Stomach (tissue), 4 donors: ENCODE measurements at regions not wholly inside any gene's neighbourhood (a gene's known extent, or its start where the extent isn't known, plus 50 kb on each side); places are given as distances from the start of the nearest gene placed in this dataset.

Source experiments
- EP300 ChIP-seq: sonication (generic); formaldehyde crosslinking; IDR thresholded peaks from one replicate; pipeline ENCODE4 v1.6.1; 2017; ENCODE audit warnings: antibody characterized with exemption
- POLR2A ChIP-seq, 4 donors: fragments of 450-650 bp; IDR thresholded peaks; one replicate each; pipeline ENCODE4 v1.6.1; 2016; ENCODE audit warnings: antibody characterized with exemption in 4 of 4, control low read depth in 2 of 4, mild to moderate bottlenecking in 1 of 4, moderate library complexity in 1 of 4
- POLR2AphosphoS5 ChIP-seq, 3 donors: sonication (generic); formaldehyde crosslinking; IDR thresholded peaks; one replicate each; pipeline ENCODE4 v1.6.1; 2016; ENCODE audit warnings: antibody characterized with exemption in 3 of 3
- TF ChIP-seq, protein P1 (sequence below), 7 experiments: fragments of 450-650 bp in 4 of 7; fragments of 200-600 bp in 3 of 7; sonication (generic) in 3 of 7; IDR thresholded peaks; one replicate each; pipeline ENCODE4 v1.5.1; 2016 to 2019; ENCODE audit warnings: antibody characterized with exemption in 7 of 7, control low read depth in 2 of 7, mild to moderate bottlenecking in 1 of 7

- TF ChIP-seq POLR2A (IDR thresholded peaks at IDR 0.05) (no peak), EP300 (no peak), POLR2AphosphoS5 (IDR thresholded peaks at IDR 0.05) (no peak)
- TF ChIP-seq, protein P1, sequence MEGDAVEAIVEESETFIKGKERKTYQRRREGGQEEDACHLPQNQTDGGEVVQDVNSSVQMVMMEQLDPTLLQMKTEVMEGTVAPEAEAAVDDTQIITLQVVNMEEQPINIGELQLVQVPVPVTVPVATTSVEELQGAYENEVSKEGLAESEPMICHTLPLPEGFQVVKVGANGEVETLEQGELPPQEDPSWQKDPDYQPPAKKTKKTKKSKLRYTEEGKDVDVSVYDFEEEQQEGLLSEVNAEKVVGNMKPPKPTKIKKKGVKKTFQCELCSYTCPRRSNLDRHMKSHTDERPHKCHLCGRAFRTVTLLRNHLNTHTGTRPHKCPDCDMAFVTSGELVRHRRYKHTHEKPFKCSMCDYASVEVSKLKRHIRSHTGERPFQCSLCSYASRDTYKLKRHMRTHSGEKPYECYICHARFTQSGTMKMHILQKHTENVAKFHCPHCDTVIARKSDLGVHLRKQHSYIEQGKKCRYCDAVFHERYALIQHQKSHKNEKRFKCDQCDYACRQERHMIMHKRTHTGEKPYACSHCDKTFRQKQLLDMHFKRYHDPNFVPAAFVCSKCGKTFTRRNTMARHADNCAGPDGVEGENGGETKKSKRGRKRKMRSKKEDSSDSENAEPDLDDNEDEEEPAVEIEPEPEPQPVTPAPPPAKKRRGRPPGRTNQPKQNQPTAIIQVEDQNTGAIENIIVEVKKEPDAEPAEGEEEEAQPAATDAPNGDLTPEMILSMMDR (IDR thresholded peaks at IDR 0.05), result no peak
Measured at GRCh38 chr2:108119492-108119891, 120.3 kb upstream of the SULT1C3 start.
